Colonic mucosa (tissue), 4 donors: ENCODE measurements at regions not wholly inside any gene's neighbourhood (a gene's known extent, or its start where the extent isn't known, plus 50 kb on each side); places are given as distances from the start of the nearest gene placed in this dataset.

Experiments used
- DNase-seq: peaks from one replicate; pipeline ENCODE4 v3.0.0-alpha.2; 2020
- H3K27ac ChIP-seq: fragments of 200-600 bp; one replicate; pipeline ENCODE4 v1.8.0; 2021
- H3K27me3 ChIP-seq: fragments of 200-600 bp; one replicate; pipeline ENCODE4 v1.8.0; 2021
- H3K36me3 ChIP-seq: fragments of 200-600 bp; one replicate; pipeline ENCODE4 v1.8.0; 2021
- H3K4me1 ChIP-seq: fragments of 200-600 bp; one replicate; pipeline ENCODE4 v1.8.0; 2021; ENCODE audit warnings: mild to moderate bottlenecking
- H3K4me3 ChIP-seq: fragments of 200-600 bp; one replicate; pipeline ENCODE4 v1.8.0; 2021
- H3K9ac ChIP-seq, 2 donors: one replicate each; pipeline ENCODE4 v1.7.0; 2013; ENCODE audit warnings: control low read depth in 2 of 2, low read depth in 2 of 2, low read length in 2 of 2
- H3K9me3 ChIP-seq: fragments of 200-600 bp; one replicate; pipeline ENCODE4 v1.8.0; 2021
- intact Hi-C: fragments of 100-400 bp; cut with DNase I; formaldehyde crosslinking; loops from one replicate; pipeline ENCODE4 v1.14.1; 2022
- TF ChIP-seq, protein P1 (sequence below): fragments of 200-600 bp; IDR thresholded peaks from one replicate; pipeline ENCODE4 v1.8.0; 2022; ENCODE audit warnings: antibody characterized with exemption, mild to moderate bottlenecking
- donor health status: healthy.
- donor health status: DM: no; HTN: no; CAD: no.
- donor health status: DM: no; HTN: no; CAD: no.

DNA sequence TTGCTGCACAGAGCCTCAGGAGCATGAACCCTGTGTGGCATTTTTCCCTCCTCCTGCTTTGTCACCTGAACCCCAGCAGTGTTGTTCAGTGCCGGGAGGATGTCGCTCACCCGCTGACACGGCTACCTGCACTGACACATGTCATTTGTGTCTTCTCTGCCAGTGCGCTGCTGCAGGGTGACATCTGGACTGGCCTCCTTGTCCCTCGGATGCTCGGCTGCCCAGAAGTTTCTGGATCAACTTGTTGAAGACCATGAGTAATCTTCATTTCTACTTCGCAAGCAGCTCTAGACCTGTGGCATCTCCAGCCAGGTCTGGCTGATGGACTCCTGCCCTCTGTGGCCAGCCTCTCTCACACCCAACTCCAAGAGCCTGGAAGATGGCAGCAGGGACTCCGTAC, 311.1 kb upstream of the C2CD4B start:
- intact Hi-C loops = no loop called here
- Histone ChIP-seq H3K27me3 (no peaks in the 10 kb centered on the region), H3K27ac (no peak overlapping the region), H3K4me3 (no peak overlapping the region), H3K36me3 (no peaks in the 10 kb centered on the region), H3K4me1 (peaks cover 5% of the 10 kb centered on the region), H3K9me3 (no peaks in the 10 kb centered on the region), H3K9ac (no peak overlapping the region)
- TF ChIP-seq, protein P1, sequence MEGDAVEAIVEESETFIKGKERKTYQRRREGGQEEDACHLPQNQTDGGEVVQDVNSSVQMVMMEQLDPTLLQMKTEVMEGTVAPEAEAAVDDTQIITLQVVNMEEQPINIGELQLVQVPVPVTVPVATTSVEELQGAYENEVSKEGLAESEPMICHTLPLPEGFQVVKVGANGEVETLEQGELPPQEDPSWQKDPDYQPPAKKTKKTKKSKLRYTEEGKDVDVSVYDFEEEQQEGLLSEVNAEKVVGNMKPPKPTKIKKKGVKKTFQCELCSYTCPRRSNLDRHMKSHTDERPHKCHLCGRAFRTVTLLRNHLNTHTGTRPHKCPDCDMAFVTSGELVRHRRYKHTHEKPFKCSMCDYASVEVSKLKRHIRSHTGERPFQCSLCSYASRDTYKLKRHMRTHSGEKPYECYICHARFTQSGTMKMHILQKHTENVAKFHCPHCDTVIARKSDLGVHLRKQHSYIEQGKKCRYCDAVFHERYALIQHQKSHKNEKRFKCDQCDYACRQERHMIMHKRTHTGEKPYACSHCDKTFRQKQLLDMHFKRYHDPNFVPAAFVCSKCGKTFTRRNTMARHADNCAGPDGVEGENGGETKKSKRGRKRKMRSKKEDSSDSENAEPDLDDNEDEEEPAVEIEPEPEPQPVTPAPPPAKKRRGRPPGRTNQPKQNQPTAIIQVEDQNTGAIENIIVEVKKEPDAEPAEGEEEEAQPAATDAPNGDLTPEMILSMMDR = no peak
- no peak for DNase-seq

DNA sequence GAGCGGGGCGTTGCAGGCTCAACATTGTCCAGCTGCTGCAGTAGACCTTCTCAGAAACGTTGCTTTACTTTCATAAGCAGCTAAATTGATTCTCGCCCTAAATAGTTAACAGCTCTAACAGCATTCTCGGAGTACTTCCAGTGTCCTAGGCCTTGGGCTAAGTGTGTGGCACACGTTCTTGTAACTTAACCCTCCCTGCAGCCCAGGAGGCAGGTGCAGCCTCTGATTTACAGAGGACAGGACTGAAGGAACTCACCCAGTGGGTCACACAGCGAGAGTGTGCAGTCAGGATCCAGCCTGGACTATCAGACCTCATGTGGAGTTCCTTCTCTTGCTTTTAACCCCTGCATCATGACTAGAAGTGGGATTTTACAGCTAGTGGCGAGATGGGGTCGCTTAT, 312.8 kb upstream of the C2CD4B start:
- Histone ChIP-seq H3K4me1 (peaks cover 5% of the 10 kb centered on the region), H3K9me3 (no peaks in the 10 kb centered on the region), H3K9ac (no peak overlapping the region), H3K4me3 (no peak overlapping the region), H3K36me3 (no peaks in the 10 kb centered on the region), H3K27me3 (no peaks in the 10 kb centered on the region), H3K27ac (no peak overlapping the region)
- intact Hi-C loops = no loop called here
- no peak for DNase-seq
- TF ChIP-seq, protein P1 = no peak

DNA sequence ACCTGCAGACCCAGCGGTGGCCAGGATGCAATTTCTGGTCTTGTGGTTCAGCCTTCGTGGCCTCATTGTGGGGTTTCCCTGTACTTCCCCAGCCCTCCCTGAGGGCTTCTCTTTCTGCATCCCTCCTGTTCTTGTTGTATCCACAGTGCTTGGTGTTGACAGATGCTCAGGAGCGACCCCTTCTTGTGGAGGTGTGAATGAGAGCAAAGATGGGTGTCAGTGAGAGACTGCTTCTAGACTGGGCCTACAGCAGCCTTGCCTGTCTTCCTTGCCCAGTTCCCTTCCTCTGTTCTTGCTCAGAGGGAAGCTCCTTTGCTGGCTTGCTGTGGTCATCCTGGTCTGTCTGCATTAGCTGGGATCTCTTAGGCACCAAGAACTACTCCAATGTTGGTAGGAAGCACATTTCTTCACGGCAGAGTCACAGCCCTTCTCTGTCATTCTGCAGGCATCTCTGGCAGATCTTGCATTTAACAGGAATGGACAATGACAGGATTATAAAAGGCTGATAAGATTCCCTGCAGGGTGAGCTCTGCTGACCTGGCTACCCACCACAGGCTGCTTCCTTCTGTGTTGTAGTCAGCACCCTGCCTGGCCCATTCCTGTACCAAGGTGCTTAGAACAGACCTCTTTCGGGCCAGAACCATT, 317.8 kb upstream of the C2CD4B start:
- Histone ChIP-seq H3K4me1 (no peaks in the 10 kb centered on the region), H3K4me3 (no peak overlapping the region), H3K36me3 (no peaks in the 10 kb centered on the region), H3K27me3 (no peaks in the 10 kb centered on the region), H3K9me3 (no peaks in the 10 kb centered on the region), H3K27ac (no peak overlapping the region), H3K9ac (no peak overlapping the region)
- intact Hi-C loops = no loop called here
- no peak for DNase-seq
- TF ChIP-seq, protein P1 = no peak

- H3K4me3 ChIP-seq = no peak overlapping the region
- DNase-seq = peak; percentile 46
- no peaks in the 10 kb centered on the region for H3K27me3 ChIP-seq
- intact Hi-C loops = no loop called here
- TF ChIP-seq, protein P1 = no peak
- H3K4me1 ChIP-seq = no peaks in the 10 kb centered on the region
- no peaks in the 10 kb centered on the region for H3K9me3 ChIP-seq
- H3K36me3 ChIP-seq = no peaks in the 10 kb centered on the region
- H3K27ac ChIP-seq = no peak overlapping the region
- no peak overlapping the region for H3K9ac ChIP-seq
These were observed 318.7 kb upstream of the C2CD4B start for GRCh38 chr15:62483814-62484213.

GRCh38 chr15:62485170-62485720, 320.2 kb upstream of the C2CD4B start:
- H3K9ac ChIP-seq = no peak overlapping the region
- TF ChIP-seq, protein P1 = no peak
- intact Hi-C loops = no loop called here

More at GRCh38 chr15:62485170-62485720, 320.2 kb upstream of the C2CD4B start:
- Histone ChIP-seq H3K9me3 (no peaks in the 10 kb centered on the region), H3K4me3 (no peak overlapping the region), H3K27me3 (no peaks in the 10 kb centered on the region), H3K36me3 (no peaks in the 10 kb centered on the region), H3K27ac (no peak overlapping the region), H3K4me1 (no peaks in the 10 kb centered on the region)
- DNase-seq = no peak
